H9 (cell line): ENCODE measurements at regions not wholly inside any gene's neighbourhood (a gene's known extent, or its start where the extent isn't known, plus 50 kb on each side); places are given as distances from the start of the nearest gene placed in this dataset.

Source experiments
- DNase-seq: peaks from one replicate; pipeline ENCODE4 v3.0.0-alpha.2; 2017
- H2AFZ ChIP-seq: one replicate; pipeline ENCODE4 v1.6.1; 2013; ENCODE audit warnings: mild to moderate bottlenecking, low read length, control low read depth, moderate library complexity
- H2AK5ac ChIP-seq: 2 replicates; pipeline ENCODE4 v1.6.1; 2013; ENCODE audit warnings: low read length, control low read depth, mixed read lengths; ENCODE audit not compliant: insufficient read length
- H2BK120ac ChIP-seq: one replicate; pipeline ENCODE4 v1.6.1; 2013; ENCODE audit warnings: low read depth, mild to moderate bottlenecking, low read length, control low read depth, inconsistent platforms; ENCODE audit not compliant: poor library complexity, severe bottlenecking
- H2BK12ac ChIP-seq: 2 replicates; pipeline ENCODE4 v1.6.1; 2013; ENCODE audit warnings: low read length, control low read depth, mixed read lengths, low read depth; ENCODE audit not compliant: insufficient read length
- H2BK15ac ChIP-seq: 2 replicates; pipeline ENCODE4 v1.6.1; 2013; ENCODE audit warnings: low read depth, low read length, control low read depth
- H2BK20ac ChIP-seq: one replicate; pipeline ENCODE4 v1.6.1; 2013; ENCODE audit warnings: low read depth, mild to moderate bottlenecking, low read length, control low read depth, inconsistent platforms; ENCODE audit not compliant: poor library complexity, severe bottlenecking
- H2BK5ac ChIP-seq: 2 replicates; pipeline ENCODE4 v1.6.1; 2013; ENCODE audit warnings: low read length, control low read depth, mixed read lengths; ENCODE audit not compliant: insufficient read length
- H3K14ac ChIP-seq: 2 replicates; pipeline ENCODE4 v1.6.1; 2013; ENCODE audit warnings: low read length, control low read depth; ENCODE audit not compliant: insufficient read depth
- H3K18ac ChIP-seq: 2 replicates; pipeline ENCODE4 v1.6.1; 2013; ENCODE audit warnings: low read depth, mild to moderate bottlenecking, mixed read lengths, low read length, control low read depth; ENCODE audit not compliant: insufficient read length
- H3K23ac ChIP-seq: 2 replicates; pipeline ENCODE4 v1.6.1; 2013; ENCODE audit warnings: low read length, control low read depth, mixed read lengths, low read depth; ENCODE audit not compliant: insufficient read length
- H3K23me2 ChIP-seq: 2 replicates; pipeline ENCODE4 v1.6.1; 2013; ENCODE audit warnings: low read depth, mild to moderate bottlenecking, mixed read lengths, low read length, control low read depth; ENCODE audit not compliant: insufficient read length, poor library complexity, severe bottlenecking
- H3K27ac ChIP-seq: 2 replicates; pipeline ENCODE4 v1.5.1; 2013; ENCODE audit warnings: low read length, control low read depth, mixed read lengths, low read depth; ENCODE audit not compliant: insufficient read length
- H3K27me3 ChIP-seq: 2 replicates; pipeline ENCODE4 v1.6.1; 2013; ENCODE audit warnings: low read length, control low read depth, inconsistent platforms; ENCODE audit not compliant: insufficient read depth
- H3K4ac ChIP-seq: 2 replicates; pipeline ENCODE4 v1.6.1; 2013; ENCODE audit warnings: low read depth, mild to moderate bottlenecking, control low read depth, inconsistent platforms, low read length, moderate library complexity
- H3K4me1 ChIP-seq: 2 replicates; pipeline ENCODE4 v1.6.1; 2013; ENCODE audit warnings: low read length, control low read depth, inconsistent platforms; ENCODE audit not compliant: insufficient read depth
- H3K4me2 ChIP-seq: 2 replicates; pipeline ENCODE4 v1.6.1; 2013; ENCODE audit warnings: low read length, control low read depth, mixed read lengths; ENCODE audit not compliant: insufficient read length, insufficient read depth
- H3K56ac ChIP-seq: 2 replicates; pipeline ENCODE4 v1.6.1; 2013; ENCODE audit warnings: low read depth, mild to moderate bottlenecking, mixed read lengths, low read length, control low read depth; ENCODE audit not compliant: insufficient read length
- H3K79me1 ChIP-seq: 2 replicates; pipeline ENCODE4 v1.6.1; 2013; ENCODE audit warnings: low read depth, mild to moderate bottlenecking, moderate library complexity, low read length, control low read depth, inconsistent platforms; ENCODE audit not compliant: insufficient read depth, poor library complexity, severe bottlenecking
- H3K79me2 ChIP-seq: 2 replicates; pipeline ENCODE4 v1.6.1; 2013; ENCODE audit warnings: low read length, control low read depth, inconsistent platforms; ENCODE audit not compliant: insufficient read depth
- H3K9ac ChIP-seq: 2 replicates; pipeline ENCODE4 v1.6.1; 2013; ENCODE audit warnings: low read length, control low read depth, mixed read lengths; ENCODE audit not compliant: insufficient read length; ENCODE audit errors: extremely low read depth
- H3K9me3 ChIP-seq: one replicate; pipeline ENCODE4 v1.6.1; 2013; ENCODE audit warnings: low read depth, low read length, inconsistent platforms; ENCODE audit not compliant: control insufficient read depth
- H3T11ph ChIP-seq: one replicate; pipeline ENCODE4 v1.6.1; 2013; ENCODE audit warnings: mild to moderate bottlenecking, low read length, control low read depth, inconsistent platforms
- H4K20me1 ChIP-seq: one replicate; pipeline ENCODE4 v1.6.1; 2013; ENCODE audit not compliant: control insufficient read depth, insufficient read length, insufficient read depth
- H4K5ac ChIP-seq: 2 replicates; pipeline ENCODE4 v1.6.1; 2013; ENCODE audit warnings: low read depth, mild to moderate bottlenecking, mixed read lengths, low read length, control low read depth; ENCODE audit not compliant: insufficient read length
- H4K8ac ChIP-seq: replicated peaks from 2 replicates; pipeline ENCODE4 v1.6.1; 2013; ENCODE audit warnings: low read length, control low read depth, mixed read lengths, low read depth; ENCODE audit not compliant: insufficient read length
- H4K91ac ChIP-seq: 2 replicates; pipeline ENCODE4 v1.6.1; 2013; ENCODE audit warnings: low read depth, mild to moderate bottlenecking, moderate library complexity, mixed read lengths, low read length, control low read depth; ENCODE audit not compliant: insufficient read length
- H3K27ac Mint-ChIP-seq, 3 experiments: 2 replicates in 2 of 3; 3 replicates in 1 of 3; pipeline ENCODE4 v1.8.0; 2020 to 2021; ENCODE audit warnings: mixed read lengths in 3 of 3, mild to moderate bottlenecking in 1 of 3, moderate library complexity in 1 of 3
- H3K27me3 Mint-ChIP-seq: 2 replicates; pipeline ENCODE4 v1.8.0; 2021; ENCODE audit warnings: low read depth, mild to moderate bottlenecking, moderate library complexity, mixed read lengths
- H3K36me3 Mint-ChIP-seq, 3 experiments: 2 replicates in 2 of 3; 3 replicates in 1 of 3; pipeline ENCODE4 v1.8.0; 2020 to 2021; ENCODE audit warnings: low read depth in 3 of 3, mixed read lengths in 3 of 3; ENCODE audit not compliant: insufficient read depth in 1 of 3
- H3K4me1 Mint-ChIP-seq, 2 experiments: 2 replicates each; pipeline ENCODE4 v1.8.0; 2020; ENCODE audit warnings: mixed read lengths in 2 of 2
- H3K4me3 Mint-ChIP-seq, 2 experiments: 2 replicates in 1 of 2; 3 replicates in 1 of 2; pipeline ENCODE4 v1.8.0; 2020 to 2021; ENCODE audit warnings: mild to moderate bottlenecking in 2 of 2, mixed read lengths in 2 of 2, moderate library complexity in 1 of 2
- H3K9me3 Mint-ChIP-seq, 2 experiments: 2 replicates in 1 of 2; 3 replicates in 1 of 2; pipeline ENCODE4 v1.8.0; 2020; ENCODE audit warnings: mild to moderate bottlenecking in 2 of 2, mixed read lengths in 2 of 2, moderate library complexity in 1 of 2
- WGBS: extraction: QIAGEN DNeasy Blood & Tissue Kit; methylation state at CpG from one replicate; pipeline ENCODE4 v1.1.7; 2013; ENCODE audit warnings: missing lambda C conversion rate, low lambda C conversion rate, mixed read lengths; ENCODE audit not compliant: insufficient read length; ENCODE audit errors: extremely low coverage; 5-methylcytosine and 5-hydroxymethylcytosine counted together
- TF ChIP-seq, protein P1 (sequence below): fragments of 200-600 bp; sonication (generic); conservative IDR thresholded peaks from 3 replicates; pipeline ENCODE4 v1.8.0; 2021; ENCODE audit warnings: antibody characterized with exemption, mild to moderate bottlenecking

DNA sequence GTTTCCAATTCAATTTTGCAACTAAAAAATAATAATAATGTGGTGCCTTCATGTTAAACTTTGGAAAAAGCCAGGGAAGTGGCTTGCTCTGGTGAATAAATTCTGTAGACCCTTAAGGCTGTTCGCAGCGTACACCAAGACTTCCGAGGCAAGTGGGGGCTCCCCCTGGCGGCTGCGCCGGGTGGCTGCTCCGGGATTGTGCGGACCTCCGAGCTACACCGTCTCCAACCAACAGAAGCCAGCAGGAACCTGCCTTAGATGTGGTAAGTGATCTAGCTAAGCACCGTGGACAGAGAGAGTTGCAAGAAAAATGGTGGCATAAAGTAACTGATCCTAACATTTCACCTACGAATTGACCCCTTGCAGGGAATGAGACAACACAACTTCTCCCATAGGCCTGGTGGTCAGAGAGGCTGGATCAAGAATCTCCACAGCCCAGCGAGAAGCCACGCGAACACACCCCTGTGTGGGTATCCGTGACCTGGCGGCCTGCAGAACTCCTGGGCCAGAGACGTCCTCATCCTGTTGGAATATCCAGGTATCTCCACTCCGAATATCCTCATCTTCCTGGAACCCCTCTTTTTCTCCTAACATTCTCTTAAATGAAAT lies 69.6 kb downstream of the TBXT start:
- H4K20me1 ChIP-seq: no peaks in the 10 kb centered on the region
- peaks cover 4 to 17% (median 14%) of the 10 kb centered on the region in 3 experiments; a peak in 5 of 7 replicates for H3K36me3 Mint-ChIP-seq
- H3K9me3 Mint-ChIP-seq: peaks cover 29 to 30% of the 10 kb centered on the region in 2 experiments
- H3K56ac ChIP-seq: no peak overlapping the region
- H3K27ac Mint-ChIP-seq: no peak overlapping the region
- H2AFZ ChIP-seq: no peak overlapping the region
- H2AK5ac ChIP-seq: no peak overlapping the region
- no peaks in the 10 kb centered on the region for H3K4me1 ChIP-seq
- no peak overlapping the region for H2BK20ac ChIP-seq
- peak overlapping the region; percentile 77 to 79 for H3K4me3 Mint-ChIP-seq
- no peak overlapping the region for H2BK5ac ChIP-seq
- no peak overlapping the region for H3K23ac ChIP-seq
- H3K27me3 ChIP-seq: no peaks in the 10 kb centered on the region
- no peak overlapping the region for H2BK12ac ChIP-seq
- H3K4me2 ChIP-seq: peak overlapping the region; percentile 43
- no peak overlapping the region for H3K18ac ChIP-seq
- H3K23me2 ChIP-seq: no peaks in the 10 kb centered on the region
- peaks cover 3 to 4% of the 10 kb centered on the region in 2 experiments; a peak in 2 of 4 replicates for H3K4me1 Mint-ChIP-seq
- H3K27ac ChIP-seq: no peak overlapping the region
- no peak overlapping the region for H4K5ac ChIP-seq
- no peak overlapping the region for H2BK15ac ChIP-seq
- H3K9me3 ChIP-seq: peaks cover 15% of the 10 kb centered on the region
- DNase-seq: peak; percentile 91
- H2BK120ac ChIP-seq: no peak overlapping the region
- no peaks in the 10 kb centered on the region for H3K79me2 ChIP-seq
- peaks cover 32% of the 10 kb centered on the region for H3K27me3 Mint-ChIP-seq
- WGBS: no CpG with 5 or more reads among the region's 19 CpGs
- TF ChIP-seq, protein P1, sequence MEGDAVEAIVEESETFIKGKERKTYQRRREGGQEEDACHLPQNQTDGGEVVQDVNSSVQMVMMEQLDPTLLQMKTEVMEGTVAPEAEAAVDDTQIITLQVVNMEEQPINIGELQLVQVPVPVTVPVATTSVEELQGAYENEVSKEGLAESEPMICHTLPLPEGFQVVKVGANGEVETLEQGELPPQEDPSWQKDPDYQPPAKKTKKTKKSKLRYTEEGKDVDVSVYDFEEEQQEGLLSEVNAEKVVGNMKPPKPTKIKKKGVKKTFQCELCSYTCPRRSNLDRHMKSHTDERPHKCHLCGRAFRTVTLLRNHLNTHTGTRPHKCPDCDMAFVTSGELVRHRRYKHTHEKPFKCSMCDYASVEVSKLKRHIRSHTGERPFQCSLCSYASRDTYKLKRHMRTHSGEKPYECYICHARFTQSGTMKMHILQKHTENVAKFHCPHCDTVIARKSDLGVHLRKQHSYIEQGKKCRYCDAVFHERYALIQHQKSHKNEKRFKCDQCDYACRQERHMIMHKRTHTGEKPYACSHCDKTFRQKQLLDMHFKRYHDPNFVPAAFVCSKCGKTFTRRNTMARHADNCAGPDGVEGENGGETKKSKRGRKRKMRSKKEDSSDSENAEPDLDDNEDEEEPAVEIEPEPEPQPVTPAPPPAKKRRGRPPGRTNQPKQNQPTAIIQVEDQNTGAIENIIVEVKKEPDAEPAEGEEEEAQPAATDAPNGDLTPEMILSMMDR: peak; percentile 98
- no peak overlapping the region for H3K9ac ChIP-seq
- no peak overlapping the region for H4K8ac ChIP-seq
- no peak overlapping the region for H3T11ph ChIP-seq
- no peak overlapping the region for H4K91ac ChIP-seq
- H3K4ac ChIP-seq: no peak overlapping the region
- H3K14ac ChIP-seq: no peak overlapping the region
- no peaks in the 10 kb centered on the region for H3K79me1 ChIP-seq
